PC-9 (cell line): ENCODE measurements at regions not wholly inside any gene's neighbourhood (a gene's known extent, or its start where the extent isn't known, plus 50 kb on each side); places are given as distances from the start of the nearest gene placed in this dataset.

ENCODE experiments used
- BruUV-seq: library from RNA; stranded (reverse); fragments of 400-500 nt; replicated peaks from 2 replicates; lab custom pipeline; 2021; lab: Mats Ljungman, UMichigan
- CTCF ChIA-PET: fragments of 300-600 bp; sonication (Branson Sonifier 250); formaldehyde crosslinking; loops from one replicate; lab custom pipeline; 2022; ENCODE audit warnings: antibody characterized with exemption; lab: Charles Lee
- POLR2A ChIA-PET: fragments of 300-600 bp; sonication (Branson Sonifier 250); formaldehyde crosslinking; loops from one replicate; lab custom pipeline; 2022; ENCODE audit warnings: antibody characterized with exemption; ENCODE audit not compliant: unreplicated experiment; lab: Charles Lee
- DNase-seq, 2 experiments: peaks; one replicate each; pipeline versions ENCODE4 v3.0.0 to v3.0.0-alpha.2; 2015 to 2022; ENCODE audit warnings: mixed read lengths in 1 of 2
- H2AFZ ChIP-seq: fragments of 200-600 bp; sonication (generic); 2 replicates; pipeline ENCODE4 v1.8.1; 2017; ENCODE audit warnings: antibody characterized with exemption
- H3F3A ChIP-seq: fragments of 200-600 bp; sonication (generic); 2 replicates; pipeline ENCODE4 v1.8.1; 2017; ENCODE audit warnings: antibody characterized with exemption, mild to moderate bottlenecking, low read depth; ENCODE audit not compliant: insufficient read depth
- H3K27ac ChIP-seq: fragments of 200-600 bp; sonication (generic); 2 replicates; pipeline ENCODE4 v1.6.1; 2016; ENCODE audit warnings: mixed run types
- H3K27me3 ChIP-seq: fragments of 200-600 bp; sonication (generic); 2 replicates; pipeline ENCODE4 v1.6.1; 2016; ENCODE audit warnings: low read depth, mixed run types; ENCODE audit not compliant: insufficient read depth
- H3K36me3 ChIP-seq: fragments of 200-600 bp; sonication (generic); 2 replicates; pipeline ENCODE4 v1.6.1; 2016; ENCODE audit warnings: low read depth, mixed run types
- H3K4me1 ChIP-seq: fragments of 200-600 bp; sonication (generic); replicated peaks from 2 replicates; pipeline ENCODE4 v1.6.1; 2016; ENCODE audit warnings: mixed run types; ENCODE audit not compliant: insufficient read depth
- H3K4me2 ChIP-seq: fragments of 200-600 bp; sonication (generic); 2 replicates; pipeline ENCODE4 v1.6.1; 2017; ENCODE audit warnings: mixed run types
- H3K4me3 ChIP-seq: fragments of 200-600 bp; sonication (generic); 2 replicates; pipeline ENCODE4 v1.6.1; 2016; ENCODE audit warnings: mixed run types
- H3K79me2 ChIP-seq: fragments of 200-600 bp; sonication (generic); 2 replicates; pipeline ENCODE4 v1.6.1; 2017; ENCODE audit warnings: low read depth, mixed run types
- H3K9me2 ChIP-seq: fragments of 200-600 bp; sonication (generic); 2 replicates; pipeline ENCODE4 v1.8.1; 2017; ENCODE audit warnings: mild to moderate bottlenecking; ENCODE audit not compliant: insufficient read depth
- H3K9me3 ChIP-seq: fragments of 200-600 bp; sonication (generic); 2 replicates; pipeline ENCODE4 v1.8.1; 2016; ENCODE audit warnings: low read depth; ENCODE audit not compliant: insufficient read depth
- H4K20me1 ChIP-seq: fragments of 200-600 bp; sonication (generic); 2 replicates; pipeline ENCODE4 v1.8.1; 2017; ENCODE audit not compliant: insufficient read depth
- EZH2 ChIP-seq: fragments of 200-600 bp; sonication (generic); IDR thresholded peaks from 2 replicates; pipeline ENCODE4 v1.8.0; 2017; ENCODE audit warnings: antibody characterized with exemption, low read depth
- intact Hi-C: fragments of 100-400 bp; cut with micrococcal nuclease; formaldehyde crosslinking; loops from one replicate; pipeline ENCODE4 v1.10.0; 2022; ENCODE audit not compliant: unreplicated experiment
- TF ChIP-seq, protein P1 (sequence below): fragments of 200-600 bp; sonication (generic); conservative IDR thresholded peaks from 2 replicates; pipeline ENCODE4 v1.6.1; 2017; ENCODE audit warnings: mixed run types, antibody characterized with exemption, mild to moderate bottlenecking, moderate library complexity

DNA sequence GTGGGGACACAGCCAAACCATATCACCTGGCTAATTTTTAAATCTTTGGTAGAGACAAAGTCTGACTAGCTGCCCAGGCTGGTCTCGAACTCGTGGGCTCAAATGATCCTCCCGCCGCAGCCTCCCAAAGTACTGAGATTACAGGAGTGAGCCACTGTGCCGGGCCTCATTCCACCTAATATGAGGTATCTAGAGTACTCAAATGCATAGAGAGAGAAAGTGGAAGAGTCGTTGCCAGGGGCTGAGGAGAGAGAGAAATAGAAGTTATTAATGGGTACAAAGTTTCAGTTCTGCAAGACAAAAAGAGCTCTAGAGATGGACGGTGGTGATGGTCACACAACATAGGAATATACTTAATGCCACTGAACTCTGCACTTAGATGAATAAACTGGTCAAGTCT is 119.6 kb downstream of the TOMM20 start:
- Histone ChIP-seq H3F3A (peaks cover 35% of the 10 kb centered on the region), H3K36me3 (no peaks in the 10 kb centered on the region), H3K27ac (no peak overlapping the region), H3K4me2 (no peak overlapping the region), H3K9me3 (no peaks in the 10 kb centered on the region; the same call in 1 of the 2 replicates), H3K4me1 (peaks cover 30% of the 10 kb centered on the region), H2AFZ (no peak overlapping the region), H3K9me2 (no peaks in the 10 kb centered on the region), H4K20me1 (no peaks in the 10 kb centered on the region), H3K79me2 (no peaks in the 10 kb centered on the region), H3K4me3 (no peak overlapping the region), H3K27me3 (no peaks in the 10 kb centered on the region)
- POLR2A ChIA-PET, result no interaction called here
- DNase-seq, result no peak
- intact Hi-C loops, result no loop called here
- BruUV-seq, result no TSS peak
- TF ChIP-seq, protein P1, sequence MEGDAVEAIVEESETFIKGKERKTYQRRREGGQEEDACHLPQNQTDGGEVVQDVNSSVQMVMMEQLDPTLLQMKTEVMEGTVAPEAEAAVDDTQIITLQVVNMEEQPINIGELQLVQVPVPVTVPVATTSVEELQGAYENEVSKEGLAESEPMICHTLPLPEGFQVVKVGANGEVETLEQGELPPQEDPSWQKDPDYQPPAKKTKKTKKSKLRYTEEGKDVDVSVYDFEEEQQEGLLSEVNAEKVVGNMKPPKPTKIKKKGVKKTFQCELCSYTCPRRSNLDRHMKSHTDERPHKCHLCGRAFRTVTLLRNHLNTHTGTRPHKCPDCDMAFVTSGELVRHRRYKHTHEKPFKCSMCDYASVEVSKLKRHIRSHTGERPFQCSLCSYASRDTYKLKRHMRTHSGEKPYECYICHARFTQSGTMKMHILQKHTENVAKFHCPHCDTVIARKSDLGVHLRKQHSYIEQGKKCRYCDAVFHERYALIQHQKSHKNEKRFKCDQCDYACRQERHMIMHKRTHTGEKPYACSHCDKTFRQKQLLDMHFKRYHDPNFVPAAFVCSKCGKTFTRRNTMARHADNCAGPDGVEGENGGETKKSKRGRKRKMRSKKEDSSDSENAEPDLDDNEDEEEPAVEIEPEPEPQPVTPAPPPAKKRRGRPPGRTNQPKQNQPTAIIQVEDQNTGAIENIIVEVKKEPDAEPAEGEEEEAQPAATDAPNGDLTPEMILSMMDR, result no peak
- TF ChIP-seq EZH2, result no peak
- CTCF ChIA-PET, result no interaction called here

DNA sequence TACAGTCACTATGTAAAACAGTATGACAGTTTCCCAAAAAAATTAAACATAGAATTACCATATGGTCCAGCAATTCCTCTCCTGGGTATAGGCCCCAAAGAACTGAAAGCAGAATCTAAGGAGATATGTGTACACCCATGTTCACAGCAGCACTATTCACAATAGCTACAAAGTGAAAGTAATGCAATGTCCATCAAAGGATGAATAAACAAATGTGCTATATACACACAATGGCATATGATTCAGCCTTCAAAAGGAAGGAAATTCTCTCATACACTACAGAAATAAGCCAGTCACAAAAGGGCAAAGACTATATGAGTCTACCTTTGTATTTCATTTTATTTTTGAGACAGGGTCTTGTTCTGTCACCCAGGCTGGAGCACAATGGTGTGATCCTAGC is 120.4 kb downstream of the TOMM20 start:
- intact Hi-C loops, result no loop called here
- CTCF ChIA-PET, result no interaction called here
- no TSS peak for BruUV-seq

DNA sequence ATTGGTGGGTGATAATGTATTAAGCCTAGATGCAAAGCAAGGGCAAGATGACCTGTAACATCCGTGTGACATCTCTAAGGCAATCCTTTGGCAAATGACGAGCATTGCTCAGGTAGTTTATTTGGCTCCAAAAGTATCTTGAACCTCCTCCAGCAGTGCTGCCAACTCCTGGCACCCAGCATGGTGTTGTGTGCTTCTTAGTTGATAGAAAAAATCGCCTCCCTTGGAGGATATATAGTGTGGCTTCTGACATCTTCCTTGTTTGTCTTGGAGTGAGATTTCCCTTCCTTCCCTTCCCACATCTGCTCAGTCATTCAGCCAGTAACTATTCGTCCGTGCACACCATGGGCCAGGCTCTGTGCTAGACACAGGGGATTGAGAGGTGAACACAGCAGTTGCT is 121.8 kb downstream of the TOMM20 start:
- DNase-seq, result no peak
- intact Hi-C loops, result no loop called here
- no peak overlapping the region for H2AFZ ChIP-seq
- no TSS peak for BruUV-seq
- no peaks in the 10 kb centered on the region for H4K20me1 ChIP-seq
- ChIA-PET POLR2A (no interaction called here), CTCF (no interaction called here)
- no peaks in the 10 kb centered on the region for H3K79me2 ChIP-seq
- H3K9me2 ChIP-seq, result no peaks in the 10 kb centered on the region
- H3K27me3 ChIP-seq, result no peaks in the 10 kb centered on the region
- no peaks in the 10 kb centered on the region for H3K36me3 ChIP-seq
- H3K4me2 ChIP-seq, result no peak overlapping the region
- TF ChIP-seq, protein P1, result no peak
- no peak for TF ChIP-seq EZH2
- no peak overlapping the region for H3K4me3 ChIP-seq
- peaks cover 14% of the 10 kb centered on the region for H3F3A ChIP-seq
- H3K4me1 ChIP-seq, result peaks cover 9% of the 10 kb centered on the region
- no peak overlapping the region for H3K27ac ChIP-seq
- H3K9me3 ChIP-seq, result no peaks in the 10 kb centered on the region; the same call in 1 of the 2 replicates

More for the DNA sequence above, 120.4 kb downstream of the TOMM20 start:
- POLR2A ChIA-PET, result interaction anchor here (0.6 kb wide), 1 partner anchor 8 kb away, joined by 6 read pairs; no protein-coding TSS in a partner anchor
- Histone ChIP-seq H3K27ac (no peak overlapping the region), H3K27me3 (no peaks in the 10 kb centered on the region), H3K9me2 (no peaks in the 10 kb centered on the region), H3K4me1 (peaks cover 22% of the 10 kb centered on the region), H3K4me3 (no peak overlapping the region), H2AFZ (no peak overlapping the region), H4K20me1 (no peaks in the 10 kb centered on the region), H3K9me3 (no peaks in the 10 kb centered on the region; the same call in 1 of the 2 replicates), H3K79me2 (no peaks in the 10 kb centered on the region), H3K36me3 (no peaks in the 10 kb centered on the region), H3F3A (peaks cover 26% of the 10 kb centered on the region), H3K4me2 (no peak overlapping the region)
- DNase-seq, result no peak
- TF ChIP-seq, protein P1, result no peak
- TF ChIP-seq EZH2, result no peak
